Daoy (cell line): ENCODE measurements at regions not wholly inside any gene's neighbourhood (a gene's known extent, or its start where the extent isn't known, plus 50 kb on each side); places are given as distances from the start of the nearest gene placed in this dataset.
"Not testable (repeated sequence)": the region's sequence is repeated elsewhere in the genome, so short reads cannot be mapped to it uniquely, and the experiment has no call there.

ENCODE experiments used
- DNase-seq: peaks from one replicate; pipeline ENCODE4 v3.0.0-alpha.2; 2015; ENCODE audit warnings: low read depth

DNA sequence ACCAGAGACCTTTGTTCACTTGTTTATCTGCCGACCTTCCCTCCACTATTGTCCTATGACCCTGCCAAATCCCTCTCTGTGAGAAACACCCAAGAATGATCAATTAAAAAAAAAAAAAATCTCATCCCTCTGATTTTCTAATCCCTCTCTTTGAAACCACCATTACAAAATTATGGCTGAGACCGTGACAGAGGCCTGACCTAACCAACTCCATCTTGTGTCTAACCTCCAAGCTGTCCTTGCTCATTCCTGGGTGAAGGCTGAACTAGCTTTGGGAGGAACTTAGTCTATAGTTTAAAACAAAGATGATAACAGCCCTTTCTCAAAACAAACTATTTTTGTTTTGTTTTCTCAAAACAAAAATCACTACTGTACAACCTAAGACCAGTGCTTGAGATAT is 474.5 kb downstream of the TMEM114 start:
- no peak for DNase-seq

DNA sequence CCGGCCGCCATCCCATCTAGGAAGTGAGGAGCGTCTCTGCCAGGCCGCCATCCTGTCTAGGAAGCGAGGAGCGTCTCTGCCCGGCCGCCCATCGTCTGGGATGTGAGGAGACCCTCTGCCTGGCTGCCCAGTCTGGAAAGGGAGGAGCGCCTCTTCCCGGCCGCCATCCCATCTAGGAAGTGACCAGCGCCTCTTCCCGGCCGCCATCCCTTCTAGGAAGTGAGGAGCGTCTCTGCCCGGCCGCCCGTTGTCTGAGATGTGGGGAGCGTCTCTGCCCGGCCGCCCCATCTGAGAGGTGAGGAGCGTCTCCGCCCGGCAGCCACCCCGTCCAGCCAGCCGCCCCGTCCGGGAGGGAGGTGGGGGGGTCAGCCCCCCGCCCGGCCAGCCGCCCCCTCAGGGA is 475.4 kb downstream of the TMEM114 start:
- not testable (repeated sequence) for DNase-seq

DNA sequence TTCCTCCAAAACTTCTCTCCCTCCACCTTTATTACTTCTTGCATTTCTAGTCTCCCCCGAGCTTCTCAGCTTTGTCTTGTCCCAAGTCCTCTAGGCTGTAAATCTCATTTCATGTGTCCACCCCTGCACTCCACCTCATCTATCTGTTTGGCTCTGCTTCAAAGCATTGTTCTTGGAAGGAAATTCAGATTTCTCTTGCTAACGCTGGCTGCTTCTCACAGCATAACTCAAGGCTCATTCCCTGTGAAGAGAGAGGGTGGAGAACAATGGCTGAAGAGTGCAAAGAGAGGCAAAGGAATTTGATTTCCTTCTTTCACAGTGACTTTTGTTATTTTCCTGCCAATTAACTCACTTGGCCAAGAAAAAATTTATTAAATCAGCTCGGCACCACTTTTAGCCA is 476.5 kb downstream of the TMEM114 start:
- DNase-seq, result no peak

DNA sequence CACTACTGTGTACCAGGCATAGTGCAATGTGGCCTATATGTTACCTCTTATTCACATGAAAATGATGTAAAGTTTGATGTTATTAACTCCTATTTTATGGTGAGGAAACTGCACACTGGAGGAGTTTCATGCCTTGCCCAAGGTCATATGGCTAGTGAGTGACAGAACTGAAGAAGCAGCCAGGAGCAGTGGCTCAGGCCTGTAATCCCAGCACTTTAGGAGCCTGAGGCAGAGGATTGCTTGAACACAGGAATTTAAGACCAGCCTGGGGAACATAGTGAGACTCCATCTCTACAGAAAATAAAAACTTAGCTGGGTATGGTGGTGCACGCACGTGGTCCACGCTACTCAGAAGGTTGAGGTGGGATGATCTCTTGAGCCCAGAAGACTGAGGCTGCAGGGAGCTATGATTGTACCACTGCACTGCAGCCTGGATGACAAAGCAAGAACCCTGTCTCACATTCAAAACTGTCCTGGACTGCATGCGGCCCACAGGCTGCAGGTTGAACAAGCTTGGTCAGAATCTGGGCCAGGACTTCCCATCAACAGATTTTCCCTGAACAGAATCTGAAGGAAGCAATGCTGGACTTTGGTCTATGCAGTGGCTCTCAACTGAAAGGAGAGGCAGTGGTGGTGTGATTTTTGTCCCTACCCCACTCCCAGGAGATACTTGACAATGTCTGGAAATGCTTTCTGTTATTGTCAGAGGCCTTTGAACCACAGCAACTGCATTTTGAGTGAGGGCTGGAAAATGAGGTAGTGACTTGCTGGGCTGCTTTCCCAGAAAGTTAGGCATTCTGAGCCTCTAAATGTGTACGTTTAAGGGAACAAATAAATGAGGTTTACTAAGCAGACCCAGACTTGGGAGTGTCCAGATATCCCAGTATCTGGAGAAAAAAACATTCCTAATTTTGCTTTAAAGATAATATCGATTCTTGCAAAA is 479.5 kb downstream of the TMEM114 start:
- no peak for DNase-seq

DNA sequence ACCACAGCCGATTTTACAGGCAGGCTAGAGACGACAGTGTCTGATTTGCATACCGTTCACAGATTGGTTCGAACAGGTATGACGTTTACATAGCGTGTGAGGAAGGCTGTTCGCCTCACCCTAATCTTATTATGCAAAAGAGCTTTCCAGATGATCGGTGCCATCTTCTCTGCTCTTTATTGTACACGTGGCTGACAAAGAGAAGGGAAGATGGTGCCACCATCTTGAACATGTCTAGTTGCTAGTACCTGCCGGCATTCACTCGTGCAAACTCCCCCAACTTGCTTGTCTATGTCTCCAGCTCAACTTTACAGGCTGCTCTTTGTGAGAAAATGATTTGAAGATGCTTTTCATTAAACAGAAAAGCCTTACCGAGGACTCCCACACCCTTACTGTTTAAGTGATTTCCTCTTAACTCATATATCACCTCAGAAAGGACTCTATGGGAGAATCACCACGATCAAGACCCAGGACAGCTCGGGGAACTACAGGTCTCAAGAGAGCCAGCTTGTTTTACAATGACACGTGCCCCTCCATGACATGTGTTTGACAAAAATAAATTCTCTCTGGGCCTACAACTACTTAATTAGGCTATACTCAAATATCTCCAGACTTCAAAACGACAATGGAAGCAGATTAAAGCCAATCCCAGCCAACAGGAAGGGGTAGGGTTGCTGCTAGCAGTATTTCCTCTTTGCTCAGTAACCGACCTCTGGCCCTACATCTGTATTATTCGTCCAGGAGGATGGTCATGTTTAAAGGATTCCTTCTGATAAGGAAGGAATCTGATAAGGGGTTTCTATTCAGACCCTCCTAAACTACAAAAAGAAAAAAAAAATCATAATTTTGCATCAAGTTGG is 480.6 kb downstream of the TMEM114 start:
- peak; percentile 83 for DNase-seq

DNA sequence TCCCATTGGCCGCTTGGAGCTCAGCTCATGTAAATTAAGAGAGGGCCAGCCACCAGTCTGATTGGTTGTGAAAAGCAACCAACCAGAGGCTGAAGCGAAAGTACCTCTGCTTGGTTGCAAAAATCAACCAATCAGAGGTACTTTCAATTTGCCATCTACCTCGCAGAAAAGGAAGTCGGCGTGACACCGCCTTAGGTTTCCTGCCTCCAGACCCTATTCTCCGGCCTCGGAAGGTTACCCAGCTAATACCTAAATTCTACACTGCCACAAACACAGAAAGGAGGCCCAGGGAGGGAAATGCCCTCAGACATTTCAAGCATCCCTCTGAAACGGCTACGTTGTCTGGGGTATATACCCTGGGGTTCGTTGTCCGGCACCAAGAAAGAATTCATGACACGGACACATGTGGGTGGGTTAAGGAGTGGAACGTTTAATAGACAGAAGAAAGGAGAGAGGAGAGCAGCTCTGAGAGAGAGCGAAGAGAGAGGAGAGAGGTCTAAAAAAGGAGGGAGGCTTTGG is 481.3 kb downstream of the TMEM114 start:
- DNase-seq, result peak; percentile 74

DNA sequence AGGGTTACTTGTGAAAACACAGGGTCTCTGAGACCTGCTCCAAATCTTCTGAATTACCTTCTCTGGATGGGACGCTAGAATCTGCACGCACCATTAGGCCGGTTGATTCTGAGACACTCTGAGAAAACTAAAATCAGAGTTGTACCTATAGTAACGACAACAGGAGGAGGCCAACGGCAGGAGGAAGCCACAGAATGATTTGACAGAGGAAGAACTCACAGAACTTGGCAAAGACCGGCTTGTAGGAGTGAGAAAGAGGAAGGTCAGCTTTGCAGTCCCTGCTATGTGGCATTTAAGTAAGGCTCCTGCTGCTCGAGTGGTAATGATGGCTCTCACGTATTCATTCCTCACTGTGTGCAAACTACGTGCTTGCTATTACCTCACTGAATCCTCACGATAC is 483.0 kb downstream of the TMEM114 start:
- no peak for DNase-seq

DNA sequence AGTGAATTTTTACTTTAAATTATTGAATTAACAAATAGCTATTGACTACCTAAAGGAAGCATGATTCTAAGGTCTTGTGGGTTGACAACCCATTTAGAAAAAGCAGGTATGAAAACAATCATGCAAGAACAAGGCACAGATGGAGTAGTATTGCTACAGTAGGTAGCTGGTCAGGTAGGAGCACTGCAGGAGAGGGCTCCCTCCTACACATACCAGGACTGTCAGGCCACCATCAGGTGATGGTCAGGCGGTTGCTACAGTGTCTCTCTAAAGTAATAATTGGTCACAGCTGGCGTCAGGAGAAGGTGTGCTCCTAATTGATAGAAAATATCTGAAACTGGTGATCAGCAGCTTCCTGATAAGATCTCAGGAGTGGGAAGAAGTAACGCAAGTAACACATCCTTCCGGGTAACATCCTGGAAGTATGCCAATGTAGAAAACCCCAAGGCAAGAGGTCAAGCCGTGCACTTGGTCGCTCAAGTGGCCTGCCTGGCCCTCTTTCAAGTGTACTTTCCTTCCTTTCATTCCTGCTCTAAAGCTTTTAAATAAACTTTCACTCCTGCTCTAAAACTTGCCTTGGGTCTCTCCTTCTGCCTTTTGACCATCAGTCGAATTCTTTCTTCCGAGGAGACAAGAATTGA is 486.5 kb downstream of the TMEM114 start:
- DNase-seq, result no peak

DNA sequence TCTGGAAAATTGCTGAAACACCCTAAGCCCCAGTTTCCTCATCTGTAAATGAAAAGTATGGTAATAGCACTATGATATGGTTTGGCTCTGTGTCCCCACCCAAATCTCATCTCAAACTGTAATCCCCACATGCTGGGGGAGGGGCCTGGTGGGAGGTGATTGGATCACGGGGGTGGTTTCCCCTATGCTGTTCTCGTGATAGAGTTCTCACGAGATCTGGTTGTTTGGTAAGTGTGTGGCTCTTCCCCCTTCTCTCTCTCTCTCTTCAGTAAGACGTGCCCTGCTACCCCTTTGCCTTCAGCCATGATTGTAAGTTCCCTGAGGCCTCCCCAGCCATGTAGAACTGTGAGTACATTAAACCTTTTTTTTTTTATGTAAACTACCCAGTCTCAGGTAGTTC is 490.7 kb downstream of the TMEM114 start:
- DNase-seq, result no peak

DNA sequence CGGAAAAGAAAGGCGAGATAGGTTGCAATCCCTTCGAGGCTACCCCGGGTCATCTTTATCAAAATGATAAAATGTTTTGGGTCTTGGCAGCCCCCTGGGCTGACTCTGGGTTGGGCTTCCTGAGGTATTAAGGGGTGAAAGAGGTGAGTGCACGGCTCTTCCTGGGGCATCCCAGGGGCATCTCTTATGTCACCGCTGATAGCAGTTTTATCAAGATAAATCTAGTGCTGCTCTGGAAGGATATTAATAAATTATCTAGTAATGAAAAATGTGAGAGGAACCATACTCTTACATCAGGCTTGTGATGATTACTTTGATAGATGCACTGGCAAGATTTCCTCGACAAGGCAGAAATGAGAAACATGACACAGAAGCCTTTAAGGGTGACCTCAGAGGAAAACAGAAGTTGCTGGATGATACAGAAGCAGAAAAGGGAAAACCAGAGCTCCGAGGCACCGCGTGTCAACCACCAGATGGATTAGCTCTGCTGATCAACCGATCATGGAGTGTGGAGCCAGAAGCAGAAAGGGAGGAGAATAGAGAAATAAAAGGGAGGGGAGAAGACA is 491.3 kb downstream of the TMEM114 start:
- no peak for DNase-seq

DNA sequence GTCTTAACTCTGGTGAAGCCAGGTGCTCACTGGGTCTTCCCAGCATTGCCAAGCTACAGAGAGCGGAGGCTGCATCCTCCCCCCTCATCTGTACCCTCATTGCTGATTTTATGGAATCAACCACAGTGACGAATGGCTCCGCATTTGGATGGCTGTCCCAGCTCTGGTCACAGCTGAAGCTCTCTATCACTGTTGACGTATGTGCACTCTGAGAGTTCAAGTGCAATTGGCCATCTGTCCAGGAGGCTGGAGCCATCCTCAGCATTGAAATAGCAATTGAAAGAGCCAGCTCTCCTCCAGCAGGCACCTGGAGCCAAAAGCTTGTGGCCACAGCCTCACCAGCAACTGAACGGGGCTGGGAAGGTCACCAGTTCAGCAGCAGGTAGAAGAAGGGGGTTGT is 494.1 kb downstream of the TMEM114 start:
- DNase-seq, result no peak

DNA sequence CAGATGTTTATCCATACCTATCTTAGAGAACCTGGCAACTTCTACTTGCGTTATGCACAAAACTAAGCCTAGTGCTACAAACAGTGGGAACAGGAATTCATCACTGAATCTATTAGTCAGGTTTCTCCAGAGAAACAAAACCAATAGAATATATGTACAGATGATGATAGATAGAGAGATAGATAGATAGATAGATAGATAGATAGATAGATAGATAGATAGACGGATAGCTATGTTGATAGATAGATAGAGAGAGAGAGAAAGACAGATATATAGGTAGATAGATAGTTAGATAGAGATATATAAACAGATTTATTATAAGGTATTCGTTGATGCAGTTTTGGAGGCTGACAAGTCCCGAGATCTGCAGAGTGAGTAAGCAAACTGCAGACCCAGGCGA is 495.6 kb downstream of the TMEM114 start:
- DNase-seq, result no peak

DNA sequence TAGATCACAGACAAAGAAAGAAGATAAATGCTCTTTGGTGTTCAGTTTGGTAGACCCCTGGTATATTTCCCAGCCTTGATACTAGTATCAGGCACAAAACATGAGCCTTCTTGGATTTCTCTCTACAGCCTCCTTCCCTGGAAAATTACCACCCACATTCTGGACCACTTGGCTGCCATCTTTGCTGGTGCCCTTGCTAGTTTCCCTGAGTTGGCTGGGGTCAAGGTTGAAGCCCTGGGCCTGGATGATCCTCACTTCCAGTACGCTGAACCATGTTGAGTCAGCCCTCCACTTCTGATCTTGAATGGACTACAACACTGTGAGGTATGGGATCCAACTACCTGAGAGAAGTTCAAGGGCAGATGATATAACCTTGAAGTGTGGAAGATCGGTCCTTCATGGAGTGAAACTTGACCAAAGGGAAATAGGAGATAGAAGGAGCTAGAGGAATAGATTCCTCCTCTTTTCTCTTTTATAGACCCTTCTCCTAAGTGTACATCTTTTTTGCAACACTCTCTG is 501.4 kb downstream of the TMEM114 start:
- DNase-seq, result no peak

DNA sequence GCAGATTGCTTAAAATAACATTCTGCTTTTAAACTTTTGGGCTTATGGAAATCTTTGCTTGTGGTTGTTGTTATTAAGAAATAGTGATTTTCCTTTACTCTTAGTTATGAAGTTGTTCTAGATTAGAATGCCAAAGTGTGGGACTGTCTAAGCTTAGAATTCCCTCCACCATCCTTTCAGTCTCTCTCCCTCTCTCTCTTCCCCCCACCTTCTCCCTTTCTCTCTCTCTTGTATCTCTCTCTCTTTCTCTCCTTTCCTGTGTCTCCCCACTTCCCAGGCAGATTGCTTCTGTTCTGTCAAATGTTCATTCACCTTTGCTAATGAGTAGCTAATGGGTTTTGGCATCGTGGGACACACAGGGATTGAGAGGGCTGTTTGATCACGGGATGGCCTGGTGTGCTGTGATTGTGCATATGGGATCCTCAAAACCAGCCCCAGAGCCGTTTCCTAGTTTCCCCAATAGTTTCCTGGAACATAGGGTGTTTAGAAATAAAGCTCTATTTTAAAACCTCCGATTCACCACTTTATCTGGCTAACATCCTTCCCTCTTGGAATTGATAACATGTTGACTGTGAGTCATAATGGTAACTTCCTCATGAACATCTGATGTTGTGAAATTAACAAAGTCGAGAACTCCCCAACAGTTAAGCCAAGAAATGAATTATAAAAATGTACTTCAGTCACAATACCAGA is 502.6 kb downstream of the TMEM114 start:
- no peak for DNase-seq

DNA sequence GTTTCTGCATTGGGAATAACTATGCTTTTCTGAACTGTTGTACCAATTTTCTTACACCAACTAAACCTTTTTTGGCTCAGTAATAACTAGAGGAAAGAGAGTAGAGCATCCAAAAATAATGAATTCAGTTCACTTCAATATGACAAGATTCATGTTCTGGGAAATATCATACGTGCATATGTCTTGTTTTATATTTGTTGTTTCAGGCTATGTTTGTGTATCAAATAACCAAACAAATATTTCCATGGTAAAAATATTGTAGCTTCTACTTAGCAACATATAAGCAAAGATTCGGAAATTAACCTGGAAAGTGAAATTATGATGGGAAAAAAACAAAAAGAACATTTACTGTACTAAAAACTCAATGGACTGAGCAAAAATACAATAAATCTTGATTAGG is 503.2 kb downstream of the TMEM114 start:
- no peak for DNase-seq

DNA sequence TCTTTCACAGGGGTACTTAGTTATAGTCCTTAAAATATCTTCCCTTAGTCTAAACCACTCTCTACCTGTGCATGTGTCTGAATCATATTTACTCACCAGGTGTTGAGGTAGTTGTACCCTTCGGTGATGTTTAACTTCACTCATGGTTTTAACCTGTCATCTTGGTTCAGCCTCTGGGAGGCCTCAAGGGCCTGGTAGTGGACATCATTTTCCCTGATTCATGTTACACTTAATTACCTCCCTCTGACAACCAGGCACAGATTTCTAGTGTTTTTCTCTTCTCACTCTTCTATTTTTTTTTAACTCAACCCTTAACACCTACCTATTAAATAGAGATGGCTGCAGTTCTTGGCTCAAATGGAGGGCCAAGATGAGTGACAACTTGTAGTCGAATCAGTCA is 505.4 kb downstream of the TMEM114 start:
- no peak for DNase-seq

DNA sequence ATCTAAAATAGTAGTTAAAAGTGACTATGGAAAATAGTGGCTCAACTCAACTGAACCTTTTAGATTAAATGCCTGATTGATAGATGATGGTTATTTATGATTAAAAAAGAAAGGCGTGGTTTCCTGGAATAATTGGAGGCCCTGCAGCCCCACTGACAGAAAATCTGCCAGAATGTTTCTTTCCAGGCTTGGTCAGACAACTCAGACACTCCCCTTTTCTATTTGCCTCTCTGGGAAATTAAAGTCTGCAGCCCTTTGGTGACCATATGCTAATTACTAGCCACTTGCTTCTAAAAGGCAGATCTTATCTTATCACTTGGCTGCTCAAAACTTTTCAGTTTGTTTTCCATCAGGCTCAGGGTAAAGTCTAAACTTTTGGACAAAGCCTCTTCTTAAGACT is 506.0 kb downstream of the TMEM114 start:
- no peak for DNase-seq

DNA sequence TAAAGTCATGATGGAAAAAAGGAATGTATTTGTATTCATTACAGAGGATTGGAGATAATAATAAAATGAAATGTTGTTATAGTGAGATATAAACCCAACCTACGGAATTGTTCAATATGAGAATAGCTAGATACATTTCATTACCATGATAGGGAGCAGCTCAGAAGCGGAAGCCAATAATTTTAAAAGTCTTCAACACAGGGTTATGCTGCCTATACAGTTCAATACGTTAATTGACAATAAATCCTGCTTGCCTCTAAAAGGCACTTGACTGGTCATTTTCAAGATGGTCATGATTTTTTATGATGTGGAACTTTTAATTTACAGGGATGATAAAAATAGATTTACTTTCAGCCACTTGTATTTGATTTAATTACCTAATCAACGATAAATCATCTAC is 506.8 kb downstream of the TMEM114 start:
- no peak for DNase-seq

DNA sequence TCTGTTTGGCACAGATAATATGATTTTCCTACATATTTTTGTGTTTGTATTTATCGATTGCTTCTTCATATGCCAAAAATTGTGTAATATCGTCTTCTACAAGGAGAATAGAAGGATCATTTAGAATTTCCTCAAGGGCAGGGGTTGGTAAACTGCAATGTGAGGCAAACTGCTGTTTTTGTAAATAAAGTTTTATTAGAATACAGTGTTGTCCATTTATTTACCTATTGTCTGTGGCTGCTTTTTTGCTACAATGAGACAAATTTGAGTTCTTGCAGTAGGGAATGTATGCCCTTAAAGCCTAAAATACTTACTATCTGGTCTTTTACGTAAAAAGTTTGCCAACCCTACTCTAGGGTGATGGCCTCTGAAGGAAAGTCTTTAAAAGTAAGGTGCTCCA is 509.5 kb downstream of the TMEM114 start:
- no peak for DNase-seq

DNA sequence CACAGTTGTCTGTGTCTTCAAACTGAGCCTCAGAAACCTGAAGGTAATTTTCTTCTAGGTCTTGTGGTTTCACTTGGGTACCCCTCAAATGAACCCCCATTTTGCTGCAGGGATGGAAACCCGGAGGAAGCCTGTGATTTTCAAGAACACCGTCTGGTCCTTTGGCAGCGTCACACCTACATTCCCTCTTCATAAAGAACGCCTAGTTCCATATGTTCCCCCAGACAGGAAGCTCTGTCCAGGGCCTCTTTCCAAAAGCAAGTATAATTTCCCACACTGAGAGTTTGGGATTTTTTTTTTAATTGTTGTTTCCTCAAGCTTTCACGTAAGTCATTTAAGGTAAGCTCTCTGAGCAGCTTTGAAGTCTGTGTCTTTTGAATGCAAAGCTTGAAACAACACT is 515.0 kb downstream of the TMEM114 start:
- no peak for DNase-seq

DNA sequence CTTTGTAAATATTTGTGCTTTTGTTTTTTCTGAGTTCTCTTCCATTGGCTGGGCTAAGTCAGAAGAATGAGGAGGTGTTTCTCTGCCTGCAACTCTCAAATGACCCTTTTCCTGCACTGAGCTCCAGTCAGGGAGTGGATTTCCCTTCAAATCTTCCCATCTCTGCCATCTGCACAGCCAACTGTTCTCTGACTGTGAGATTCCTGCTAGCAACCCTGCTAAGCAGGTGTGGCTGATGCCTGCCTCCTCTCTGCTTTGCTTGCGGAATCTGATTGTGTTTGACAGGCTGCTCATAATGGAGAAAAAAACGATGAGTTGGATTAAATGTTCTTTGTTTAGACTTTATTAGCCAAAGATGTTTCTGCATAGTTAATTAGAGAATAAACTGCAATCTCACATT is 519.8 kb downstream of the TMEM114 start:
- no peak for DNase-seq
